GM19467 (cell line): ENCODE measurements at regions not wholly inside any gene's neighbourhood (a gene's known extent, or its start where the extent isn't known, plus 50 kb on each side); places are given as distances from the start of the nearest gene placed in this dataset.

Experiments used
- ATAC-seq: cut with Tn5 transposase; IDR thresholded peaks from one replicate; pipeline ENCODE4 v1.9.1; 2021; ENCODE audit warnings: mild to moderate bottlenecking, moderate library complexity; ENCODE audit not compliant: unreplicated experiment

DNA sequence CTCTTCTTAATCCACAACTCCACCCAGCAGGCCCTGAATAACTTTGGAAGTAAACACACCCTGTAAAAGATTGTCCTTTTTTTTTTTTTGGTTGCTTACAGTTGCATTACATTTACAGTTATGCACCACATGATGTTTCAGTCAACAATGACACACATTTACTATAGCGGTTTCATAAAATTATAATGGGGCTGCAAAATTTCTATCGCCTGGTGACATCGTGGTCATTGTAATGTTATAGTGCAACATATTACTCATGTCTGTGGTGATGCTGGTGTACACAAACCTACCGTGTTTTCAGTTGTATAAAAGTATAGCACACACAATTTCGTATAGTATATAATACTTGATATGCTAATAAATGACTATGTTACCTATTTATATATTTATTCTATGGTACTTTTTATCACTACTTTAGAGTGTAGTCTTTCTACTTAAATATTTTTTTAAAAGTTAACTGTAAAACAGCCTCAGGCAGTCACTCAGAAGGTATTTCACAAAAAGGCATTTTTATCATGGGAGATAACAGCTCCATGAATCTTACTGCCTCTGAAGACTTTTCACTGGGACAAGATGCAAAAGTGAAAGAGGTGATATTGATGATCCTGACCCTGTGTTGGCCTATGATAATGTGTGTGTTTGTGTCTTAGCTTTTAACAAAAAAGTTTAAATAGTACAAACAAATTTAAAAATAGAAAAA is 695.4 kb upstream of the CDH18 start:
- ATAC-seq = no peak

DNA sequence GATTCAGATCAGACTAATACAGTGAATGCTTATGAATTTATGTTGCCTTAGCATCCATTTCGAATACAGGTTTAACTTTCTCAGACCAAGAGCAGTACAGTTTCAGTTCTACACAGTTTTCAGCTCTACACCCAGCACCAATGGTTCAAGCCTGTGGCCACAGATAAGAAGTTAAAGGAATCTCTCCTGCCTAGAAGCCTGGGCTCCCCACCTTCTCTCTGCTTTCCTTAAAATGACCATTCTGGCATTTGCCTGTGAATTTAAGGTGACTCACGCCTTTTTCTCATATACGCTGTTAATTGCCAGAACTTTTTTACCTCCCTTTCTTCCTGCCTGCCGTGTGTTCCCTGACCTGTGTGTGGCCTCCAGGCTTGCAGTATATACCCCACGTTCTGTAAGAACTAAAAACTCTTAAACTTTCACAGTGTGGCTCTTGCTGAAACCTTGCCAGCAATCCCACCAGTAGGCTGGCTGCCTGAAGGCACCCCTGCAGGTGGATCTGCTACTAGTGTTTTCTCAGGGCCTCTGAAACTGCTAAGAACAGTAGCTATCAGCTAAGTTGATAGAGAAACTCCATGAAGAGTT is 692.8 kb upstream of the CDH18 start:
- ATAC-seq = no peak

DNA sequence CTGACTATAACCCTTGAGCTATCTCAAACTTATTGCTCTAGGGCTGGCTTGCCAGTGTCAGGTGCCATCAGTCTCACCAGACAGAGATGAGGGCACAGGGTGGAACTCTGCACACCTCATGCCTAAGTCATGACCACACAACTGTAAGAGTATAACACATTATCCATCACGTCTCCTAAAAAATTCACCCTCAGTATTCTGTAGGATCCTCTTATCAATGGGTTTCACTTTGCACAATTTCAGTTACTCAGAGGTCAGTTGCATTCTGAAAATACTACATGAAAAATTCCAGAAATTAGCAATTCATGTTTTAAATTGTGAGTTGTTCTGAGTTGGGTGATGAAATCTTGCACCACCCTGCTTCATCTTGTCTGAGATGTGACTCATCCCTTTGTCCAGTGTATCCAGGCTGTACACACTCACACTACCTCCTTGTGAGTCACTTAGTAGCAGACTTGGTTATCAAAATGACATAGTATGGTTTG is 690.9 kb upstream of the CDH18 start:
- no peak for ATAC-seq

DNA sequence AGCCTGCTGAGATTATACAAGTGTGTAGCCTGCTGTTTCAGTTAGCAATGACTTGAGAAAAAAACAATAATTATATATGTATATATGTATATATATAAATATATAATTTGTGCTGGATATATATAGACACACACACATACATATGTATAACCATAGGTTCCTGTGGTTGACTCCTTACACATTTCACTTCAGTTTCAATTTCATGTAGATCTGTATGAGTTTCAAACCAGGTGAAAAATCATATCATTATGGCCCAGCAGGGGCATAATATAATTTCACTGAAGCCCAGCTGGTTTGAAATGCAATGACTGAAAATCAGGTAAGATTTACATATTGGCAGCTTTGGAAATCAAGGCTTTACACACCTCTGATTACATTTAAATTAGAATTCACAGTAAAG is 690.4 kb upstream of the CDH18 start:
- no peak for ATAC-seq

DNA sequence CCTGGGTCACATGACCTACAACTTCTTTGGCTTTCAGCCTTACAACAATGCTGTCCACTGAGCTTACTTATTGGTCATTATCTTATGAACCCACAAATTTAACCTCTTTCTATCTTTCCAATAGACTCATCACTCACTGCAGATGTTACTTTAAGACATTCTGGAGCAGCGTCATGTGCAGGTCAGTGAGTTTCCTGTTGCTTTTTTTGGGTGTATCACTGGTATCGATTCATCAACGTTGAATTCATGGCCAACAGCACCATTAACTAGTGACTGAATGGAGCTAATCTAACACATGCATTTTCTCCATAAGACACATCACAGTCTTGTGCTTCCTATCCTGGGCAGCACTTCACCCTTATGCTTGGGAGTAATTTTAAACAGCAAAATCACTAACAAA is 672.6 kb upstream of the CDH18 start:
- no peak for ATAC-seq

DNA sequence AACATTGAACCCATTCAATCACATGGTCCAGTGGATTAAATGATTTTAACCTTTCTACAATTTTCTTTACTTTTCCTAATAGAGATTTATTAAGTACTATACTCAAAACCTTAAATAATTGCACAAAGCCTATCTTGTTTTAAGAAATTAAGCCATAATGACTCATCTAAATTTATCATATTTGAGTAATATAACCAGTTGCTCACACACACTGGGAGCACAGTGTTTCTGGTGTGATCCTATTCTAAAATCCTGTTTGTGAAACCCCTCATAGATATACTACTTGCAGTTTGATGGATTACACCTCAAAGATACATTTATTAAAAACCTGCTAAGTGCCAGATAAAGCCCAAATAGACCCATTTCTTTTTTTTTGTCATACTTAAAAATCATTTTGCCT is 668.3 kb upstream of the CDH18 start:
- ATAC-seq = no peak

DNA sequence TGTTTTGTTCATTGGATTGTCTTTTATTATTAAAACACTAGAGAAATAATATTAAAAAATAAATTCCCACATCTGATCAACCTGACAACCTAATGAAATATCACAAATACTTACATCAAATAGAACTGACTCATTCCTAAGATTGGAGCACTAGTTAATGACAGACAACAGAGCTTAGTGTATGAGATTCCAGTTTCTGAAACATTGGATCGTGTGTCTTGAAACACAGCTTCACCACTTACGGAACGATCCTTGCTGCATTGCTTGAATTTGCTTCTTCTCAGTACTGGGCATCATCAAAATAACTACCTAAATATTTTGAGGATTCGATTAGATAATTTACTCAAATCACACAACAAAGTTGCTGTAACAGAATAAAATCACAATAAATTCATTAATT is 667.2 kb upstream of the CDH18 start:
- ATAC-seq = no peak

DNA sequence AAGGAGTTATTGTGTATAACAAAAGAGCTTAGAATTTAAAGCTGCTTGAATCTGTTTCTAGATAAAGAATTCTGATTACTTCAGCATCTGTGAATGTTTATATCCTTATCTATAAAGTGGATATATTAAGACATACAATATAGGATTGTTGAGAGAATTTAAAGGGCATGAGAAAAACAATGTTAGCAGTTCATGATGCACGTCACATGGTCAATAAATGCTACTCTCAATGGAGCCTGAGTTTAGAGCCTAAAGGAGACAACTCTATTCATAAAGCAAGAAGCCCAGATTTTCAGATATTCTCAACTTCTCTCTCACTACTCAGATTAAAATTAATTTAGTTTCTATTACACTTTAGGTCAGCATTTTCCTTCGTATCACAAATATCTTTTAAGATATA is 666.7 kb upstream of the CDH18 start:
- no peak for ATAC-seq

DNA sequence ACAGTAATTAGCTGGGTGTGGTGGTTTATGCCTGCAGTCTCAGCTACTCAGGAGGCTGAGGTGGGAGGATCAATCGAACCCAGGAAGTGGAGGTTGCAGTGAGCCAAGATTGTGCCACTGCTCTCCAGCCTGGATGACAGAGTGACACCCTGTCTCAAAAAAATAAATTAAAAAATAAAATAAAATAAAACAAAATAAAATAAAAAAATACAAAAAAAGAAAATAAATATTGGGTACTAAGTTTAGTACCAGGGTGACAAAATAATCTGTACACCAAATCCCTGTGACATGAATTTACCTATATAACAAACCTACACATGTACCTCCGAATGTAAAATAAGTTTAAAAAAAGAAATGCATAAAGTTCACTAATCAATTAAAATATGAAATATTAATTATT is 666.0 kb upstream of the CDH18 start:
- ATAC-seq = no peak

DNA sequence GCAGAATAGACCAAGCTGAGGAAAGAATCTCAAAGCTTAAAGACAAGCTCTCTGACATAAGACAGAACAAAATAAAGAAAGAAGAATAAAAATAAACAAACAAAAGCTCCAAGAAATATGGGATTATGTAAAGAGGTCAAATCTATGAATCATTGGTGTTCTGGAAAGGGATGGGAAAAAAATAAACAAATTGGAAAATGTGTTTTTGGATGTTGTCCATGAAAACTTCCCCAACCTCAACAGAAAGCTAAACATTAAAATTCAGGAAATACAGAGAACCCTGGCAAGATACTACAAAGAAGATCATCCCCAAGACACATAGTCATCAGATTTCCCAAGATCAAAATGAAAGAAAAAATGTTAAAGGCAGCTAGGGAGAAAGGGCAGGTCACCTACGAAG is 662.0 kb upstream of the CDH18 start:
- no peak for ATAC-seq

DNA sequence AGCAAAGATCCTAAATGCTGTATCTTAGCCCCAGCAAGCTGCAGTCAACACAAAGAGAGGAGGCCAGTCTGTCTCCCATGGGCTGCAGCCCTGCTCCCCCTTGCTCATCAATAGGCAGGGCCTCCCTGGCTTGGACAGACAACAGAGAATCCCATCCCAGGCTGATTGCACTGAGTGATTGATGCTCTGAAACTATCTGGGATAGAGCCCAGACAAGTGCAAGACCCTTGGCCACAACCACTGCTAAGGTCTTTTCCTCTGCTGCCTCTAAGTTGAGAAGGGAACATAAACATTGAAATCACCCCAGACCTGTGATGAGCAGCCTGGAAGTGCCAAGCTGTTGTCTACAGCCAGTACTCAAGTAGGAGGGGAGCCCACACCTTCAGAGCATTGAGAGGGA is 661.0 kb upstream of the CDH18 start:
- no peak for ATAC-seq

DNA sequence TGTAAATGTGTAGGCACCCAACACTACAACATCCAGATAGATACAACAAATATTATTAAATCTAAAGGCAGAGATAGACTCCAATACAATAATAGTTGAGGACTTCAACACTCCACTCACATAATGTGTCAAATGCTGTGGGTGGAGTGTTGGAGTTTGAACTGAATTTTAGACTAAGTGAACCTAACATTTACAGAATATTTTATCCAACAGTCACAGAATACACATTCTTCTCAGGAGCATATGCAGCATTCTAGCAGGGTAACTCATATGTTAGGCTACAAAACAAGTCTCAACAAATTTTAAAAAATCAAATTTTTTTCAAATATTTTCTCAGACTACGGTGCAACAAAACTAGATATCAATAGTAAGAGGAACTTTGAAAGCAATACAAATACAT is 648.7 kb upstream of the CDH18 start:
- ATAC-seq = no peak

DNA sequence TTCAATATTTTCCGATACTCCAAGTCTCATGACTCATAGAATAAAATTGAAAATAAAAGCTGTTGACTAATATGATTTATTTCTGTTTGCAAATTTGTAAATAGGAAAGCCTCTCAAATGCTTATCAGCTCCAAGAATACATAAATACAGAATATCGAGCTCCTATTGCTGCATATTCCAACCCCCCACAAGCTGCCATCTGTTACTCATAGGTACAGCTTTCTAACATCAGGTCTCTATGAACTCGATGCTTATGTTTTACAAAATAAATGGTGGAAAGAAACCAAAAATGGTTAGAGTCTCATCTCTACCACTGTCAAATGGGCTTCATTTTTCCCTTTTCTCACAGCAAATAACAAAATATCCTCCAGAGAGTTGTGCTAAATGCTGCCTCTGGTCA is 631.6 kb upstream of the CDH18 start:
- ATAC-seq = no peak

DNA sequence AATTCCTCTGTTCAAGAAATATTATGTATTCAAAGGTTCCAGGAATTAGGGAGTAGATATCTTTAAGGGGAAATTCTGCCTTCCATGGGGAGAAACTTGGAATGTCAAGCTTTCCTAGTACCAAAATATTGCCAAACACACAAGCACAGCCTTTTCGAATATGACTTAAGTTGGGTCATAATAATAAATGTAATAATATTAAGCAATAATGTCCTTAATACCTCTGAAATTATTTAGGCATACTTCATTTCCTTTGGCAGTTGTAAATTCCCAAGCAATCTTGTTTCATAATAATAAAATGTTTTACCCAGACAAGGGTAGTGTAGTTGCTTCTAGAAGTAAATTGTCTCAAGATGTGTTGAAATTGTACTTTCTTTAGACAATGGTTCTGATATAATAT is 630.3 kb upstream of the CDH18 start:
- ATAC-seq = no peak

DNA sequence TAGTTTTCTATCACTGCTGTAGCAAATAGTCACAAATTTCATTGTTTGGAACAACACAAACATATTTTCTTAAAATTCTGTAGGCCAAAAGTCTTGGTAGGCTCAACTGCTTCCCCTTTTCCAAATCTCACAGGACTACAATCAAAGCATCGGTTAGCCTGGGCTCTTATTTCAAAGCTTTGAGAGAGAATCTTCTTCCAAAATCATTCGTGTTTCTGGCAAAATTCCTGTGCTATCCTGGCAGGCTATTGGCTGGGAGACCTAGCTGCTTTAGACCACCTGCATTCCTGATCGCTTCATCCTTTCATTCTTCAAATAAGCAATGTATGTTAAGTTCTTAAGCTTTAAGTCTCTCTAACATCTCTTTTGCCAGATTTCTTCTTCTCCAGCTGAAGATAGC is 629.8 kb upstream of the CDH18 start:
- no peak for ATAC-seq

DNA sequence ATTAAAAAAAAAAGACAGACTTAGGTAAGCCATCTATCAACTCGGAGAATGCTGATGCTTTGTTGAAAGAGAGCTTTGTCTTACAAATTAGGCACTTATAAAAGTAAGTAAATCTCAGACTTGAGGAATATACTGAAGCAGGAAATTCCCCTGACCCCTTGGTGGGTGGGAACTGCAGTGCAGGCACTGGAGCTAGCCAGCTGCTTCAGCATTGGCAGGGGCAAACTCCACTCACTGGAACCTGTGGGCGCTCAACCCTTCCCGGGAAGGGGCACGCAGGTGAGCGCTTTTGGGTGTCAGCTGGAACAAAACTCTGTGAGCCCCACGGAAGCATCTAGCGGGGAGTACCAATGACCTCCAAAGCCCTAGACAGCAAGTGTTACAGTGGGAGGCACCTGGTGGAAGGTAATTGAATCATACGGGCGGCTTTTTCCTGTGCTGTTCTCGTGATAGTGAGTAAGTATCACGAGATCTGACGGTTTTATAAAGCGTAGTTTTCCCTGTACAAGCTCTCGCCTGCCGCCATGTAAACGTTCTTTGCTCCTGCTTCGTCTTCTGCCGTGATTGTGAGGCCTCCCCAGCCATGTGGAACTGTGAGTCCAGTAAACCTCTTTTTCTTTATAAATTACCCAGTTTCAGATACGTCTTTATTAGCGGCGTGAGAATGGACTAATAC is 628.0 kb upstream of the CDH18 start:
- ATAC-seq = no peak

DNA sequence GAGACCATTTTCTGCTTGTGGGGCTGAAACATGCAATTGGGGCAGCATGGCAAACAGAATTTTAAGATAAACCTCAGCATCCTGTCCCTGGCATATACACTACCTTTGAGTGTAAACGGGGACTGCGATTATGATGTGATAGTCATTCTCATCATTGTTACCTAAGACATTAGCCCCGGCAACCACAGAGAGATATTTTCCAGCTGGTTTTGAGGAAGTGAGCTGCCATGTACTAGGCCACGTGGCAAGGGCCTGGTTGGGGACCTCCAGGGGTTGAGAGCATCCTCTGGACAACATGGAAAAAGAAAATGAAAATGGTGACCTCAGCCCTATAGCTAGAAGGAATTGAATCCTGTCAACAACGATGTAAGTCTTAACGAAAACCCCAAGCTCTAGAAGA is 623.6 kb upstream of the CDH18 start:
- no peak for ATAC-seq

DNA sequence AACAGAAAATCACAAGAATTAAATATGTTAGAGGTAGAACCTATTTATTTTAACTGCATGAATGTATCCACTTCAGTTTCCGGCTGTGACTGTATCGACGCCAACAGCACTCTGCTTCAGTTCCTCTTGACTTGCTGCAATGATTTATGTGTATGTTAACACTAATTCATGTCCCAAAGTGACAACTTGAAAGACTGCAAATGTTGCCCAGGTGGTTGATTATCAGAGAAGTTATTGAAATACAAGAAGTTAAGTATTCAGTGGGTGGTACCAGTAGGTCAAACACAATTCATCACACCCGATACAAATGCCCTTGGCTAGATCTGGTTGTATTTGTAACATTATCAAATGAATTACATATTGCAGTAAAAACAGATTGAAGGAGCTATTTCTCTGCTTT is 622.7 kb upstream of the CDH18 start:
- no peak for ATAC-seq

DNA sequence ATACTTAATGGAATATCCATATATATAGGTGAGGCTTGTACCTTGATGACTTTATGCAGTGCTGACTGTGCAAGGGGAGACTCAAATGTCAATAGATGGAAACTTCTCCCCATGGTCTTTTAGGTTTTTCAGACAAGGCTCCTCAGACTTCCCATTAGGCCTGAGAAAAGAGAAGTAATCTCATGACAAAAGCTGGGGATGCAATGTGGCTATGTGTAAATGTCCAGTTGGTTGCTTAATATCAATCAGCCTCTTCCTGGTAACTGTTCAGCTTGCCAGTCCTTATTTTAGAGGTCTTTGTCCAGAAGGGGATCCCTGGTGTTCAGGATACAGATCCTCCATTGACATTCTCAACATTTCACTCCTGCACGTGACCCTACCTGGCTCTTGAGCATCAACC is 621.1 kb upstream of the CDH18 start:
- no peak for ATAC-seq

DNA sequence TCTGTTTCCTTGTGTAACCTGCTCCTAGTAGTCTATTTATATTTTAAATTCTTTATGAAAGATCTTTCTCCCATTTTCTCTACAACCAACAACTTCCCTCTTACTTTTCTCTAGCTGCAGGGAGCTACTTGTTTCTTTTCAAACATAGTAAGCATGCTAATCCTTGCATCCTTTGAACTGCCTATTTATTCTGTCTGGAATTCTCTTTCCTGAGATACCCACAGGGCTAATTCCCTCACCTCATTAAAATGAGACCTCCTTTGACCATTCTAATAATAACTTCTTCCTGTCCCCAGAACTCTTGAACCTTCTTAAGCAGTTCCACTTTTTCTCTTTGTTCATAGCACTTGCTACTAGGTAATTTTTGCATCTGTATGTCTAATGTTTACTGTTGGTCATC is 620.6 kb upstream of the CDH18 start:
- ATAC-seq = no peak

DNA sequence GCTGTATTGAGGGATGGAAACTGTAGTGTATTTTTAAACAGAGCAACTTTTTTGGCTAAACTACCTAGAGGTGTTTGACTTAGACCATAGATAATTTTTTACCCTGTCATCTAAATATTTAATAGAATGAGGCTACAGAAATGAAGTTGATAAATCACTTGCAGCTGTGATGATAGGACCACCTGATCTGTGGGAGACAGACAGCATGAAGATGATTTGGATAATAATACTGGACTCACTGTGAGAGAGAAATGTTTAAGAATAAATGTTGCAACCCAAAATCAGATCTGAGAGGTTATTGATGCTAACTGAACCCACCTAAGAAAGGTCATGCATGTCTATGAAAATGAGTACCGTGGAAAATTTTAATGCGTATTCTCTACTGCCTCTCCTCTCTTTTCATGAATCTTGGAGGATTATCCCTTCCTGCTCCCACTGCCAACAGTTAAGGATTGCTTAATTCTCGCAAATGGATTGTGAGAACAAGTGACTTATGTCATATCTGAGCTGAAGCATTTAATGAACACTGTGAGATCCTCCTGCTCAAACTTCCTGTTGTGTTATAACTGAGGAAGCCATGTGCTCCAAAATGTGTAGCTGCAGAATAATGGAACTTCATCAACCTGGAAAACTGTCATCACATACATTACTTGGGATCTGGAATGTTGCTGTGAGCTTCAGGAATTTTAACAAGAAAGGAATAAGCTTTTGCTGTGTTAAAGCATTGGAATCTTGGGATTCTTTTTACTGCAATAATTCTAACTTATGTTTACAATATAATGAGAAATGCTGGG is 617.9 kb upstream of the CDH18 start:
- ATAC-seq = no peak

DNA sequence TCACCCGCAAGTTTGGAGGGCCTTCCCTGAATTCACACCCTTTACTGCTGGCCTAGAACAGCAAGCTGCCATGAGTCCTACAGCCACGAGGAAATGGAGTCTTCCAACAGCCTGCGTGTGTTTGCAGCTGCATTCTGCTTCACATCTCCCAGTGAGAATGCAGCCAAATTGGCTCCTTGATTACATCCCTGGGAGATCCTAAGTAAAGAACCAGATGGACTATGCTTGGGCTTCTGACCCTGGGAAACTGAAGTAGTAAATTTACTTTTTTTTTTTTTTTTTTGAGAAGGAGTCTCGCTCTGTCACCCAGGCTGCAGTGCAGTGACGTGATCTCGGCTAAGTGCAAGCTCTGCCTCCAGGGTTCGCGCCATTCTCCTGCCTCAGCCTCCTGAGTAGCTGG is 617.0 kb upstream of the CDH18 start:
- no peak for ATAC-seq
